NOMO-1 (cell line): ENCODE measurements at regions not wholly inside any gene's neighbourhood (a gene's known extent, or its start where the extent isn't known, plus 50 kb on each side); places are given as distances from the start of the nearest gene placed in this dataset.
"Not testable (repeated sequence)": the region's sequence is repeated elsewhere in the genome, so short reads cannot be mapped to it uniquely, and the experiment has no call there.

Experiments
- DNase-seq, 2 experiments: peaks; one replicate each; lab custom pipeline; 2025; ENCODE audit not compliant: unreplicated experiment in 2 of 2; lab: John Stamatoyannopoulos, UW

DNA sequence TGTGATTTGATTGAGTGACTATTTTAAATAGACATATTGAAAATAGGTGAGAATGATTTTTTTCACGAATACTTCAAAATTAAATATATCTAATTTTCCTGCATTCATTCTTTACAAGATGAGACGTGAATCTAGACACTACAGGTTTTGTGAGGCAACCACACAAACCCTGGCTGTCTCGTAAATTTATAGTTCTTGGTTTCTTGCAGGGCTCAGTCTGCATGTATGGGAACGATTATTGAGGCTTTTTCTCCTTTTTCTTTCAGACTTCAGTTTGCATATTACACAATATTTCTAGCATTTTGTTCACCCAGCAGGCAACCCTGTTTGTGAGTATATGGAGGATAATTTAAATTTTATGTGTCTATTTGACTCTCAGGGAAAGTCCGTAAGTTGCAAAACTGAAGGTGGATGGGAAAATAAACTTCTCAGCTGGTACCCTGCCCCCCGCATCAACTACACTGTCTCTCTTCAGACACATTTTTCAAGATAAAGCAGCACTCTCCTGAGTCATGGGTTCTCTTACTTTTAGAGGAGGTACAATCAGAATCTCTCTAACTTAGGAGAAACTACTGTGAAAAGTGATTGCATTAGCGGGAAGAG, 1349.3 kb downstream of the GRIK2 start:
- DNase-seq = no peak

- DNase-seq = no peak
These were observed 1348.5 kb downstream of the GRIK2 start for GRCh38 chr6:102742028-102742427.

- no peak for DNase-seq
These were observed 1343.4 kb downstream of the GRIK2 start for GRCh38 chr6:102736941-102737368.

DNA sequence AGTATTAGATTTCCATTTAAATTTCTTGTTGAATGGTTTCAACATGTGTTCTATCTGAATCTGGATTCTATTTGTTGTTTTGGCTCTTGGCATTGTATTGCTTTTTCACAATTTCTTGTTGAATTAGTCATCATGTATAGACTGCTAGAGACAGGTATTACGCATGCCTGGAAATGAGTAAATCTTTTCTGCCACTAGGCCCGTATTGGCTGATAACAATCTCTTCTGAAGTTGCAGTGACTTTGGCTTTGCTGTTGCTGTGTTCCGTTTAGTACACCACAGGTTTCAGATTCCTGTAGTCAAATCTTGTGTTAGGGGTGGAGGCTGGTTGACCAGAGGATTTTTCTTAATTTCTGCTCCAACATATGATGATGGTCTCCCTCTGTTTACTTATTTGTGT, 1339.4 kb downstream of the GRIK2 start:
- no peak for DNase-seq

DNA sequence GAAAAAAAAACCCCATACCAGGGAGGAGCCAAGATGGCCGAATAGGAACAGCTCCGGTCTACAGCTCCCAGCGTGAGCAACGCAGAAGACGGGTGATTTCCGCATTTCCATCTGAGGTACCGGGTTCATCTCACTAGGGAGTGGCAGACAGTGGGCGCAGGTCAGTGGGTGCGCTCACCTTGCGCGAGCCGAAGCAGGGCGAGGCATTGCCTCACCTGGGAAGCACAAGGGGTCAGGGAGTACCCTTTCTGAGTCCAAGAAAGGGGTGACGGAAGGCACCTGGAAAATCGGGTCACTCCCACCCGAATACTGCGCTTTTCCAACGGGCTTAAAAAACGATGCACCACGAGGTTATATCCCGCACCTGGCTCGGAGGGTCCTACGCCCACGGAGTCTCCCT, 1328.6 kb downstream of the GRIK2 start:
- DNase-seq = not testable (repeated sequence)

GRCh38 chr6:102717737-102718456, 1324.4 kb downstream of the GRIK2 start:
- no peak for DNase-seq

DNA sequence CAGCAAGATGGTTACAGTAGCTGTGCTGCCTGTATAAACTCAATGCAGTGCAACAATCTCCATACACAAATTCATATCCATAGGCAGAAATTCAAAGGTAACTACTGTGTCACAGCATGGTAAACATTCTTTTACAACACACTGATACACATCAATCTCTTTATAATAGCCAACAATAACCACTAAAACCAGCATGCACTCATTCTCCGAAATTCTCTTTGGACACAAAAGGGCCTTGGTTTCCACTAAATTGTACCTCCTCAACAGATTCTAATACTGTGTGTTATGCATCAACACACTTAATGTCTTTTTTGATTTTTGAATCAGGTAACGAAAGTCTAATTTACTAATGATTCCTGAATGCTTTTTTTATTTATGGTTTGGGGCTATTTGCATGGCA, 1323.7 kb downstream of the GRIK2 start:
- no peak for DNase-seq

- DNase-seq = no peak
These were observed 1307.5 kb downstream of the GRIK2 start for GRCh38 chr6:102701019-102701418.

DNA sequence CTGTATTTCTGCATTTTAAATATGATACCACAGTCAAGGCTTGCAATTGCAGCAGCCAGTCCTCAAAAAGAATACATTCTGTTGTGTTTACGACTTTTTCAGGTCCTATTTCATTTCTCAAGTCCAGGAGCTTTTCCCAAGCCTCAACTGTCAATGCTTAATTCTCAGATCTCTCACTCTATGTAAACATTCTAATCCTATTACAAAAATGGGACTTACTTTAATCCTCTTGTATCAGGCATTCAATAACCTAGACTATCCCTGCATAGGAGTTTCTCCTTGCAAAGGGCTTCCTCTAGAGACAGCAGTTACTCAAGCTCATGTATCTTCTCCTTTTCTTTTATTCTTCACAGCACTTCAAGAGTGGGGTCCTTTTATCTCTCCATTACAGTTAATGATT, 1293.0 kb downstream of the GRIK2 start:
- no peak for DNase-seq

GRCh38 chr6:102680413-102680812, 1286.9 kb downstream of the GRIK2 start:
- no peak for DNase-seq

DNA sequence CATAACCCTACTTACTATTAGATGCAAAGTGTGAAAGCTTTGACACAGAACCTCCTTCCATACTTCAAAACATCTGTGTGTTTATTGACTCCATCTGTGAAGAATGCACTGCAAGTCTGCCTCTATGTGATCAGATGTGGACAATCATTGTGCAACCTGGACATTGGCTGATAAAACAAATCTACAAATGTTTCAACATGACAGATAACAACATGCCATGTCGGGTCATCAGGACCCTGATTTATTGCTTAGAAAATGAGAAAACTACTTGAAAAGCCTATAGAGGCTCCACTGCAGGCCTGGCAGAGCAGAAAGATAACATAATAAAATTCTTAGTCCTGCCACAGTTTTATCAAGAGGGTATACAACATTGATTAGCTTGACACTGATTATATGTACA, 1286.4 kb downstream of the GRIK2 start:
- DNase-seq = no peak

DNA sequence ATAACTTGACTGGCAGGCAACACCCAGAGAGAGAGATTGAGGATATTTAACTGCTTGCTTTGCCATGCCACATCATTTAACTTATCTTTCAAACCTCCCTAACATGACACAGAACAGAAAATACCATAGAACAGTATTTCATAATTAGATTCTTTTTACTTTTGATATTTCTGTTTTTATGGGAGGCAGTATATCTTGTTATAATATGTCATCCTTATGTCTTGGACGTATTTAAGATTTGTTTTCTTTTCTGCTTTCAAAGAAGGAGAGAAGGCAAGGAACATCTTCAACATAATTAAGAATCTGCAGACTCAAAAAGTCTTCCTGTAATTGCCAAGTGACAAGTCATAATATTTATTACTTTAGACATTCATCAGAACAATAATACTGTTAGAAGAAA, 1283.7 kb downstream of the GRIK2 start:
- DNase-seq = no peak

- no peak for DNase-seq
These were observed 1277.2 kb downstream of the GRIK2 start for GRCh38 chr6:102670735-102671134.

DNA sequence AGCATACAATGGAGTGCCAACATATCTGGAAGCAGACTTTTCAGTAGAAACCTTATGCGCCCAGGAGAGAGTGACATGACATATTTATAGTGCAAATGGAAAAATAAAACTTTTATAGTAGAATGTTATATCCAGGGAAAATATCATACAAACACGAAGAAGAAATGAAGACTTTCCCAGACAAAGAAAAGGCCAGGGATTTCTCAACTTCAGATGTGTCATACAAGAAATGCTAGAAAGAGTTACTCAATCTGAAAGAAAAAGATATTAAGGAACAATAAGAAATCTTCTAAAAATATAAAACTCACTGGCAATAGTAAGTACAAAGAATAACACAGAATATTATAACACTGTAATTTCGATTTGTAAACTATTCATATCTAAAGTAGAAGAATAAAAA, 1269.3 kb downstream of the GRIK2 start:
- no peak for DNase-seq

GRCh38 chr6:102660303-102660702, 1266.8 kb downstream of the GRIK2 start:
- no peak for DNase-seq

DNA sequence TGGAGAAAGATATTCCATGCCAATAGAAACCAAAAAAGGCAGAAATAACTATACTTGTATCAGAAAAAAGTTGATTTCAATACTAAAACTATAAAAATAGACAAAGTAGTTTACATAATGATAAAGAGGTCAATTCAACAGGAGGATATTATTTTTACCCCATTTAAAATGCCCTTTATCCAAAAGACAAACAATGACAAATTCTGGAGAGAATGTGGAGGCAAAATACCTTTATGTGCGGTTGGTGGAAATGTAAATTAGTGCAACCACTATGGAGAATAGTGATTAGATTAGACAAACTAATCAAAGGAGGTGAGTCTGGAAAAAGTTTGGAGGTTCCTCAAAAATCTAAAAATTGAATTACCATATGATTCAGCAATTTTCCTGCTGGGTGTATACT, 1262.3 kb downstream of the GRIK2 start:
- no peak for DNase-seq

DNA sequence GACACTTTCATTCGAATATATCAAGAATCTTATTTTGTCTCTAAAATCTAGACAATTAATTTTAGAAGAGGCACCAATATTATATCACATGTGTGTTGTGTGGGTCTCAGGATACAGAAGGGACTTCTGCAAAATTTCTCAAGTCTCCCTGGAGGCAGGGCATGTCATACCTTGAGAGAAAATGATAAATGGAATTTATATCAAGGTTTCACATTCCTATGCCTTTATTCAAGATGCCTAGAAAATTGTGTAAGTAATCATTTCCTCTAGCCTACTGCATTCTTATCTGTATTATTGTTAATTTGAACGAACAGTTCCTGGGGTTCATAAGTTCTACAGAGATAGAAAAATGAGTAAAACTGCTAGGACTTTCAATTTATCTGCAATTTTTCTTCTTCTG, 1247.9 kb downstream of the GRIK2 start:
- no peak for DNase-seq

DNA sequence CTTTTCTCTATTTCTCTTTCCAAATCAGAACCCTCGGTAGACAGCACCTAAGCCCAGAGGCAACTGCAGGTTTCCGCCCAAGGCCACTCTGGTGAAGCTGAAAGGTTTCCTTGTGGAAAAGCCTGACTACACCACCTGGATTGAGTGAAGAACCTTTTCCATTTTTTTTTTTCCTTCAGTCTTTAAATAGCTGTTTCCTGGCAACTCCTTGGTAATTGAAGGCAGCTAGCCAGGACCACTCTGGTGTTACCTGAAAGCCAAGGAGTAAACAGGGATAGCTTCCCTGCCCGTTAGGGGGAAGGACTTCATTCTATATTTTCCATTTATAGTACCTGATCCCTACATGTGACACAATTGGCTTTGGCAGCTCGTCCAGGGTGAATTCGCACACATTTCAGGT, 1238.4 kb downstream of the GRIK2 start:
- DNase-seq = no peak

GRCh38 chr6:102623201-102623600, 1229.7 kb downstream of the GRIK2 start:
- no peak for DNase-seq

DNA sequence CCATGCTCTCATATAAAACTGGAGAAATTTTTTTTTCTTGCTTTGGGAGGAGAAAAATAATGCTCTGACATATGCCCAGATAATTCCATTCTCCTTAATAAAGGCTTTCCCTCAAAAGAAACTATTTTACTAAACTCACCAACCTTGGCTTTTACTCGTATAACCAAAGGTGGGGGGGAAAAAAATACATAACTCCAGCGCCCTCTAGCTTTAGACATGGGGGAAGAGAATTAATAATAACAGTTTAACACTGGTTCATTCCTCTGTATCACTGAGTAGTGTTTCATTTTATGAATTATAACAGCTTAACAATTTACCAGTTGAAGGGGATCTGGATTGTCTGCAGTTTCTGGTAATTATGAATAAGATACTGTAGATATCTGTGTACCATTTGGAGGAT, 1226.1 kb downstream of the GRIK2 start:
- peak in 1 of 2 experiments; percentile 16 for DNase-seq

DNA sequence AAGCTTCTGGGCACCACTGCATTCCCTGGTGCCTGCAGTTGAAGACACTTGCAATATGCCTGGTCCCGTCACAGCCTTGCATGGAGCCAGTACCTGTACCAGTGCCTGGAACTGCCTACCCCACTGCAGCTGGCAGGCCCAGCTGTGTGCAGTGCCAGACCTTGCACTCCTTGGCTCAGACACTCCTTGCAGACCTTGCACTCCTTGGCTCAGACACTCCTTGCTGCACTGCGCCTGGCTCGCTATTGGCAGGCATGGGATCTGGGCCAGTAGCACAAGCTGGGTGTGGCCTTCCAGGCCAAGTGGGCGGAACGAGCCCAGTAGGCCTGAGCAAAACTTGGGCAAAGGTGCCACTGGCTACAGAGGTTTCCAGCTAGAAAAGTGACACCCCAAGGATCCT, 1189.1 kb downstream of the GRIK2 start:
- no peak for DNase-seq

- no peak for DNase-seq
These were observed 1188.0 kb downstream of the GRIK2 start for GRCh38 chr6:102581378-102582124.
